ENCODE measurements at regions not wholly inside any gene's neighbourhood (a gene's known extent, or its start where the extent isn't known, plus 50 kb on each side); places are given as distances from the start of the nearest gene placed in this dataset.

- H3K36me3 ChIP-seq (ENCODE audit: control insufficient read depth, insufficient read depth, low read length) = no peaks in the 10 kb centered on the region
- peaks cover 3% of the 10 kb centered on the region for H3K9me3 ChIP-seq (ENCODE audit: control insufficient read depth, low read depth, low read length)
- H3K4me3 ChIP-seq (ENCODE audit: low read length) = no peak overlapping the region
- 0% methylated on average over 2 of the region's 4 CpGs for WGBS (ENCODE audit: insufficient coverage, low lambda C conversion rate)
- peak in 1 of 2 donors; percentile 18 for DNase-seq
- no peak overlapping the region for H3K27ac ChIP-seq (ENCODE audit: low read length)
- H3K4me1 ChIP-seq (ENCODE audit: control insufficient read depth, insufficient read depth, low read length) = peaks cover 10% of the 10 kb centered on the region
- no peaks in the 10 kb centered on the region for H3K27me3 ChIP-seq (ENCODE audit: control insufficient read depth, insufficient read depth, low read length)
These were observed 214.0 kb upstream of the UGT8 start for GRCh38 chr4:114384629-114385028.

- H3K27ac ChIP-seq (ENCODE audit: low read length) = no peak overlapping the region
- peaks cover 10% of the 10 kb centered on the region for H3K4me1 ChIP-seq (ENCODE audit: control insufficient read depth, insufficient read depth, low read length)
- H3K4me3 ChIP-seq (ENCODE audit: low read length) = no peak overlapping the region
- H3K27me3 ChIP-seq (ENCODE audit: control insufficient read depth, insufficient read depth, low read length) = no peaks in the 10 kb centered on the region
- 71% methylated on average over 1 of the region's 9 CpGs for WGBS (ENCODE audit: insufficient coverage, low lambda C conversion rate)
- no peak for DNase-seq
- peaks cover 3% of the 10 kb centered on the region for H3K9me3 ChIP-seq (ENCODE audit: control insufficient read depth, low read depth, low read length)
- H3K36me3 ChIP-seq (ENCODE audit: control insufficient read depth, insufficient read depth, low read length) = no peaks in the 10 kb centered on the region
These were observed 213.2 kb upstream of the UGT8 start for GRCh38 chr4:114385195-114385985.

- Histone ChIP-seq H3K27ac (ENCODE audit: low read length) (no peak overlapping the region), H3K9me3 (ENCODE audit: control insufficient read depth, low read depth, low read length) (peaks cover 3% of the 10 kb centered on the region), H3K27me3 (ENCODE audit: control insufficient read depth, insufficient read depth, low read length) (no peaks in the 10 kb centered on the region), H3K4me1 (ENCODE audit: control insufficient read depth, insufficient read depth, low read length) (peaks cover 10% of the 10 kb centered on the region), H3K36me3 (ENCODE audit: control insufficient read depth, insufficient read depth, low read length) (no peaks in the 10 kb centered on the region), H3K4me3 (ENCODE audit: low read length) (no peak overlapping the region)
- WGBS (ENCODE audit: insufficient coverage, low lambda C conversion rate) = no CpG with 5 or more reads among the region's 5 CpGs
- peak in 1 of 2 donors; percentile 23 for DNase-seq
These were observed 211.9 kb upstream of the UGT8 start for GRCh38 chr4:114386637-114387233.

GRCh38 chr4:114389070-114389685 lies 209.4 kb upstream of the UGT8 start:
- Histone ChIP-seq H3K27me3 (ENCODE audit: control insufficient read depth, insufficient read depth, low read length) (no peaks in the 10 kb centered on the region), H3K4me3 (ENCODE audit: low read length) (peak overlapping the region; percentile 7), H3K9me3 (ENCODE audit: control insufficient read depth, low read depth, low read length) (peaks cover 3% of the 10 kb centered on the region), H3K4me1 (ENCODE audit: control insufficient read depth, insufficient read depth, low read length) (peaks cover 16% of the 10 kb centered on the region), H3K36me3 (ENCODE audit: control insufficient read depth, insufficient read depth, low read length) (no peaks in the 10 kb centered on the region), H3K27ac (ENCODE audit: low read length) (no peak overlapping the region)
- DNase-seq = peak; percentile 52 to 82
- no CpG with 5 or more reads among the region's 9 CpGs for WGBS (ENCODE audit: insufficient coverage, low lambda C conversion rate)

GRCh38 chr4:114393295-114394038 lies 205.1 kb upstream of the UGT8 start:
- 50% methylated on average over 1 of the region's 3 CpGs for WGBS (ENCODE audit: insufficient coverage, low lambda C conversion rate)
- Histone ChIP-seq H3K4me3 (ENCODE audit: low read length) (no peak overlapping the region), H3K27me3 (ENCODE audit: control insufficient read depth, insufficient read depth, low read length) (no peaks in the 10 kb centered on the region)

GRCh38 chr4:114396808-114397207 lies 201.8 kb upstream of the UGT8 start:
- Histone ChIP-seq H3K36me3 (ENCODE audit: control insufficient read depth, insufficient read depth, low read length) (no peaks in the 10 kb centered on the region), H3K9me3 (ENCODE audit: control insufficient read depth, low read depth, low read length) (no peaks in the 10 kb centered on the region), H3K27ac (ENCODE audit: low read length) (no peak overlapping the region), H3K27me3 (ENCODE audit: control insufficient read depth, insufficient read depth, low read length) (no peaks in the 10 kb centered on the region), H3K4me3 (ENCODE audit: low read length) (no peak overlapping the region), H3K4me1 (ENCODE audit: control insufficient read depth, insufficient read depth, low read length) (peaks cover 35% of the 10 kb centered on the region)
- WGBS (ENCODE audit: insufficient coverage, low lambda C conversion rate) = no CpG with 5 or more reads among the region's 2 CpGs
- DNase-seq = no peak

More at GRCh38 chr4:114393295-114394038, 205.1 kb upstream of the UGT8 start:
- peaks cover 3% of the 10 kb centered on the region for H3K9me3 ChIP-seq (ENCODE audit: control insufficient read depth, low read depth, low read length)
- peaks cover 22% of the 10 kb centered on the region for H3K4me1 ChIP-seq (ENCODE audit: control insufficient read depth, insufficient read depth, low read length)
- no peaks in the 10 kb centered on the region for H3K36me3 ChIP-seq (ENCODE audit: control insufficient read depth, insufficient read depth, low read length)
- no peak overlapping the region for H3K27ac ChIP-seq (ENCODE audit: low read length)
- DNase-seq = peak in 1 of 2 donors; percentile 22

- no peaks in the 10 kb centered on the region for H3K9me3 ChIP-seq (ENCODE audit: control insufficient read depth, low read depth, low read length)
- H3K4me3 ChIP-seq (ENCODE audit: low read length) = no peak overlapping the region
- H3K4me1 ChIP-seq (ENCODE audit: control insufficient read depth, insufficient read depth, low read length) = peaks cover 34% of the 10 kb centered on the region
- H3K27me3 ChIP-seq (ENCODE audit: control insufficient read depth, insufficient read depth, low read length) = no peaks in the 10 kb centered on the region
- no peaks in the 10 kb centered on the region for H3K36me3 ChIP-seq (ENCODE audit: control insufficient read depth, insufficient read depth, low read length)
- peak overlapping the region; percentile 48 for H3K27ac ChIP-seq (ENCODE audit: low read length)
- DNase-seq = peak; percentile 47 to 75
These were observed 200.2 kb upstream of the UGT8 start for GRCh38 chr4:114398410-114398809.

- no CpG with 5 or more reads among the region's 5 CpGs for WGBS (ENCODE audit: insufficient coverage, low lambda C conversion rate)
- Histone ChIP-seq H3K9me3 (ENCODE audit: control insufficient read depth, low read depth, low read length) (no peaks in the 10 kb centered on the region), H3K4me1 (ENCODE audit: control insufficient read depth, insufficient read depth, low read length) (peaks cover 31% of the 10 kb centered on the region), H3K4me3 (ENCODE audit: low read length) (no peak overlapping the region), H3K27me3 (ENCODE audit: control insufficient read depth, insufficient read depth, low read length) (no peaks in the 10 kb centered on the region), H3K27ac (ENCODE audit: low read length) (peak overlapping the region; percentile 48), H3K36me3 (ENCODE audit: control insufficient read depth, insufficient read depth, low read length) (no peaks in the 10 kb centered on the region)
- DNase-seq = peak; percentile 71 to 80
These were observed 199.5 kb upstream of the UGT8 start for GRCh38 chr4:114399105-114399504.

GRCh38 chr4:114400531-114400930 lies 198.1 kb upstream of the UGT8 start:
- H3K27me3 ChIP-seq (ENCODE audit: control insufficient read depth, insufficient read depth, low read length) = no peaks in the 10 kb centered on the region
- no CpG with 5 or more reads among the region's 1 CpG for WGBS (ENCODE audit: insufficient coverage, low lambda C conversion rate)
- DNase-seq = peak in 1 of 2 donors; percentile 46
- H3K9me3 ChIP-seq (ENCODE audit: control insufficient read depth, low read depth, low read length) = no peaks in the 10 kb centered on the region
- no peaks in the 10 kb centered on the region for H3K36me3 ChIP-seq (ENCODE audit: control insufficient read depth, insufficient read depth, low read length)
- no peak overlapping the region for H3K27ac ChIP-seq (ENCODE audit: low read length)
- H3K4me1 ChIP-seq (ENCODE audit: control insufficient read depth, insufficient read depth, low read length) = peaks cover 31% of the 10 kb centered on the region
- no peak overlapping the region for H3K4me3 ChIP-seq (ENCODE audit: low read length)

GRCh38 chr4:114401483-114401882 lies 197.1 kb upstream of the UGT8 start:
- DNase-seq = peak; percentile 23 to 64
- WGBS (ENCODE audit: insufficient coverage, low lambda C conversion rate) = no CpG with 5 or more reads among the region's 2 CpGs
- Histone ChIP-seq H3K9me3 (ENCODE audit: control insufficient read depth, low read depth, low read length) (no peaks in the 10 kb centered on the region), H3K36me3 (ENCODE audit: control insufficient read depth, insufficient read depth, low read length) (no peaks in the 10 kb centered on the region), H3K27me3 (ENCODE audit: control insufficient read depth, insufficient read depth, low read length) (no peaks in the 10 kb centered on the region), H3K27ac (ENCODE audit: low read length) (peak overlapping the region; percentile 3), H3K4me1 (ENCODE audit: control insufficient read depth, insufficient read depth, low read length) (peaks cover 31% of the 10 kb centered on the region), H3K4me3 (ENCODE audit: low read length) (no peak overlapping the region)

All from large intestine (tissue), 3 donors.